ENCODE measurements at regions not wholly inside any gene's neighbourhood (a gene's known extent, or its start where the extent isn't known, plus 50 kb on each side); places are given as distances from the start of the nearest gene placed in this dataset.

DNA sequence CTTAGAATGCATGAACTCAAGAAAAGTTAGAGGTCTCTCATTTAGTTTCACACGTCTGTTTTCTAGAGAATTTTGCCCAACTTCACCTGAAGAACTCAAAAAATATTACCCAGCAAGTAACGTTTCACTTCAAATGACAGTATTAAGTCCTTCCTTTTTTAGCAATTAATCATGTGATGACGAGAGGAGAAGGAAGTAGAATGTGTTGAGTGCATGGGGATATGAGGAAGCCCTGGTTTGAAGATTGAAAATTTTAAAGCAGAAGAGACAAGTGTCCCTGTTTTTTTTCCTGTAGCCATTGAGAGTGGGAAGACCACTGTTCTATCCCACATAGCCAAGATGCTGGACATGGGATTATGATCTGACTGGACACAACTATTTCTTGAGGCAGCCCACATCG lies 406.3 kb upstream of the CPEB2 start:
- 19% methylated on average over 4 of the region's 4 CpGs for WGBS (ENCODE audit: low lambda C conversion rate)

GRCh38 chr4:14596437-14596836 lies 405.8 kb upstream of the CPEB2 start:
- Histone ChIP-seq H3K9me3 (peaks cover 4% of the 10 kb centered on the region; the same call in 1 of the 2 replicates), H3K4me2 (no peak overlapping the region), H3K9ac (no peak overlapping the region), H3K9me2 (no peaks in the 10 kb centered on the region), H3K4me3 (ENCODE audit: low read depth in 2 of 2, low read length in 1 of 2) (no peak overlapping the region), H3K4me1 (ENCODE audit: control insufficient read depth in 1 of 2, insufficient read depth in 2 of 2, low read depth in 1 of 2, low read length in 1 of 2) (no peaks in the 10 kb centered on the region), H3K27ac (ENCODE audit: low read depth in 2 of 2, low read length in 1 of 2) (no peak overlapping the region), H3K36me3 (replicated peaks in 1 of 2; ENCODE audit: control insufficient read depth in 1 of 2, insufficient read depth in 2 of 2, low read length in 1 of 2) (no peaks in the 10 kb centered on the region), H3F3A (replicated peaks; ENCODE audit: insufficient read depth) (no peaks in the 10 kb centered on the region), H2AFZ (ENCODE audit: low read depth) (no peak overlapping the region), H3K79me2 (ENCODE audit: insufficient read depth) (no peaks in the 10 kb centered on the region), H4K20me1 (ENCODE audit: insufficient read depth) (no peaks in the 10 kb centered on the region), H3K27me3 (ENCODE audit: insufficient read depth) (no peaks in the 10 kb centered on the region)
- DNase-seq: no peak
- ChIA-PET POLR2A (no interaction called here), CTCF (no interaction called here)
- WGBS (ENCODE audit: low lambda C conversion rate): 32% methylated on average over 2 of the region's 2 CpGs
- no peak for TF ChIP-seq TEAD4 (IDR thresholded peaks at IDR 0.05; ENCODE audit: borderline replicate concordance, insufficient read depth)

More for the DNA sequence above, 406.3 kb upstream of the CPEB2 start:
- H3K4me1 ChIP-seq (ENCODE audit: control insufficient read depth in 1 of 2, insufficient read depth in 2 of 2, low read depth in 1 of 2, low read length in 1 of 2): no peaks in the 10 kb centered on the region
- no peak overlapping the region for H3K4me3 ChIP-seq (ENCODE audit: low read depth in 2 of 2, low read length in 1 of 2)
- DNase-seq: no peak
- H3F3A ChIP-seq (replicated peaks; ENCODE audit: insufficient read depth): no peaks in the 10 kb centered on the region
- peaks cover 4% of the 10 kb centered on the region; the same call in 1 of the 2 replicates for H3K9me3 ChIP-seq
- H3K79me2 ChIP-seq (ENCODE audit: insufficient read depth): no peaks in the 10 kb centered on the region
- H3K27ac ChIP-seq (ENCODE audit: low read depth in 2 of 2, low read length in 1 of 2): no peak overlapping the region
- no peaks in the 10 kb centered on the region for H3K9me2 ChIP-seq
- no peaks in the 10 kb centered on the region for H3K27me3 ChIP-seq (ENCODE audit: insufficient read depth)
- no peak overlapping the region for H3K9ac ChIP-seq
- no peaks in the 10 kb centered on the region for H4K20me1 ChIP-seq (ENCODE audit: insufficient read depth)
- H2AFZ ChIP-seq (ENCODE audit: low read depth): no peak overlapping the region
- no peak overlapping the region for H3K4me2 ChIP-seq
- CTCF ChIA-PET: no interaction called here
- TF ChIP-seq MAX (IDR thresholded peaks at IDR 0.05; ENCODE audit: low read depth): no peak
- POLR2A ChIA-PET: no interaction called here
- no peaks in the 10 kb centered on the region for H3K36me3 ChIP-seq (replicated peaks in 1 of 2; ENCODE audit: control insufficient read depth in 1 of 2, insufficient read depth in 2 of 2, low read length in 1 of 2)

DNA sequence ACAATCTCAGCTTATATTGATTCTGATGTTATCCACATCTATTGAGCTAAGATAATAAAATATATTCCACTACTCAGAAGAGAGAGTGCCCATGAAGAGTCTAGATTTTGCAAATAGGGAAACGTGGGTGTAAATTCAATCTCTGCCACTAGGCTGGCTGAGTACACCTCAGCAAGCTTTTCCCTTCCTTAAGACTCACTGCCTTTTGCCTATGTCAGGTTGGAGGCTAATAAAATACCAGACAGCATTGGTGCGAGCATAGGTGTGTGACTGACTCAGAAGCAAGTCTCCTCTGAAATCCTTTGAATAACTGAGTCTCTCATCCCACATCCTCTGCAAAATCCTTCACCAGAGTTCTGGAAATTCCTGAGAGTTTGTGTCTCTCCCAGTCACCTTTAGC lies 405.4 kb upstream of the CPEB2 start:
- H3F3A ChIP-seq (replicated peaks; ENCODE audit: insufficient read depth): no peaks in the 10 kb centered on the region
- CTCF ChIA-PET: interaction anchor here (1.1 to 1.2 kb wide), 2 partner anchors 9 to 11 kb away, joined by 3 to 6 read pairs; no protein-coding TSS in a partner anchor
- H3K4me1 ChIP-seq (ENCODE audit: control insufficient read depth in 1 of 2, insufficient read depth in 2 of 2, low read depth in 1 of 2, low read length in 1 of 2): no peaks in the 10 kb centered on the region
- H2AFZ ChIP-seq (ENCODE audit: low read depth): no peak overlapping the region
- H4K20me1 ChIP-seq (ENCODE audit: insufficient read depth): no peaks in the 10 kb centered on the region
- H3K9me3 ChIP-seq: peaks cover 4% of the 10 kb centered on the region; the same call in 1 of the 2 replicates
- WGBS (ENCODE audit: low lambda C conversion rate): 14% methylated on average over 2 of the region's 2 CpGs
- H3K27ac ChIP-seq (ENCODE audit: low read depth in 2 of 2, low read length in 1 of 2): no peak overlapping the region
- H3K27me3 ChIP-seq (ENCODE audit: insufficient read depth): no peaks in the 10 kb centered on the region
- DNase-seq: no peak
- POLR2A ChIA-PET: no interaction called here
- no peak overlapping the region for H3K4me3 ChIP-seq (ENCODE audit: low read depth in 2 of 2, low read length in 1 of 2)
- no peak overlapping the region for H3K9ac ChIP-seq
- no peak overlapping the region for H3K4me2 ChIP-seq
- H3K36me3 ChIP-seq (replicated peaks in 1 of 2; ENCODE audit: control insufficient read depth in 1 of 2, insufficient read depth in 2 of 2, low read length in 1 of 2): no peaks in the 10 kb centered on the region
- H3K9me2 ChIP-seq: no peaks in the 10 kb centered on the region
- TF ChIP-seq EP300 (IDR thresholded peaks at IDR 0.05; ENCODE audit: borderline replicate concordance in 1 of 2, low read depth in 1 of 2, low read length in 1 of 2) (no peak), GABPA (IDR thresholded peaks at IDR 0.05; ENCODE audit: low read depth) (no peak), FOXJ3 (CRISPR knock-in tag; IDR thresholded peaks at IDR 0.05) (no peak), TCF12 (IDR thresholded peaks at IDR 0.05) (no peak), POLR2AphosphoS5 (IDR thresholded peaks at IDR 0.05; ENCODE audit: low read depth, low read length) (no peak), RAD21 (IDR thresholded peaks at IDR 0.05; ENCODE audit: low read length) (no peak), CTCF (IDR thresholded peaks at IDR 0.05) (no peak; the same call in 1 of the 2 replicates), RFX5 (IDR thresholded peaks at IDR 0.05; ENCODE audit: low read length) (no peak), TEAD4 (IDR thresholded peaks at IDR 0.05; ENCODE audit: borderline replicate concordance, insufficient read depth) (no peak)
- TF ChIP-seq, protein P1, sequence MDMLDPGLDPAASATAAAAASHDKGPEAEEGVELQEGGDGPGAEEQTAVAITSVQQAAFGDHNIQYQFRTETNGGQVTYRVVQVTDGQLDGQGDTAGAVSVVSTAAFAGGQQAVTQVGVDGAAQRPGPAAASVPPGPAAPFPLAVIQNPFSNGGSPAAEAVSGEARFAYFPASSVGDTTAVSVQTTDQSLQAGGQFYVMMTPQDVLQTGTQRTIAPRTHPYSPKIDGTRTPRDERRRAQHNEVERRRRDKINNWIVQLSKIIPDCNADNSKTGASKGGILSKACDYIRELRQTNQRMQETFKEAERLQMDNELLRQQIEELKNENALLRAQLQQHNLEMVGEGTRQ (IDR thresholded peaks at IDR 0.05; ENCODE audit: borderline replicate concordance, low read depth, low read length): no peak
- no peaks in the 10 kb centered on the region for H3K79me2 ChIP-seq (ENCODE audit: insufficient read depth)

Data from SK-N-SH (cell line).